ENCODE measurements at regions not wholly inside any gene's neighbourhood (a gene's known extent, or its start where the extent isn't known, plus 50 kb on each side); places are given as distances from the start of the nearest gene placed in this dataset.

GRCh38 chr1:219326843-219327242 is 153.2 kb downstream of the LYPLAL1 start:
- H4K20me1 ChIP-seq (ENCODE audit: control insufficient read depth, extremely low read depth, insufficient read depth, low read length) = no peaks in the 10 kb centered on the region
- DNase-seq (ENCODE audit: low read depth in 2 of 2) = no peak
- TF ChIP-seq CTCF (conservative IDR thresholded peaks at IDR 0.05 in 1 of 2, IDR thresholded peaks at IDR 0.05 in 1 of 2; ENCODE audit: low read depth in 1 of 2, low read length in 2 of 2) (no peak), EZH2 (IDR thresholded peaks at IDR 0.05; ENCODE audit: low read length, missing control alignments) (no peak)
- H3K9me3 ChIP-seq (ENCODE audit: control insufficient read depth, insufficient read depth, low read depth, low read length) = no peaks in the 10 kb centered on the region
- H3K27me3 ChIP-seq (ENCODE audit: control insufficient read depth, insufficient read depth, low read length) = no peaks in the 10 kb centered on the region
- no peak overlapping the region for H3K27ac ChIP-seq (ENCODE audit: insufficient read depth, low read length)
- no peak overlapping the region for H3K9ac ChIP-seq (ENCODE audit: insufficient read depth, low read length)
- no peaks in the 10 kb centered on the region for H3K36me3 ChIP-seq (ENCODE audit: control insufficient read depth, insufficient read depth, low read length)
- H3K4me3 ChIP-seq (replicated peaks in 1 of 4; ENCODE audit: control extremely low read depth in 1 of 4, insufficient read depth in 1 of 4, low read depth in 3 of 4, low read length in 4 of 4) = no peak overlapping the region
- no peaks in the 10 kb centered on the region for H3K79me2 ChIP-seq (ENCODE audit: control insufficient read depth, insufficient read depth, low read length)
- no peak overlapping the region for H2AFZ ChIP-seq (ENCODE audit: low read length)
- peaks cover 17% of the 10 kb centered on the region for H3K4me1 ChIP-seq (ENCODE audit: control insufficient read depth, extremely low read depth, insufficient read depth, low read length)
- no peak overlapping the region for H3K4me2 ChIP-seq (ENCODE audit: extremely low read depth, insufficient read depth, low read length)

GRCh38 chr1:219325368-219325742 is 151.7 kb downstream of the LYPLAL1 start:
- H3K4me3 ChIP-seq (replicated peaks in 1 of 4; ENCODE audit: control extremely low read depth in 1 of 4, insufficient read depth in 1 of 4, low read depth in 3 of 4, low read length in 4 of 4) = no peak overlapping the region
- peaks cover 17% of the 10 kb centered on the region for H3K4me1 ChIP-seq (ENCODE audit: control insufficient read depth, extremely low read depth, insufficient read depth, low read length)
- TF ChIP-seq CTCF (conservative IDR thresholded peaks at IDR 0.05 in 1 of 2, IDR thresholded peaks at IDR 0.05 in 1 of 2; ENCODE audit: low read depth in 1 of 2, low read length in 2 of 2) = no peak
- H3K27ac ChIP-seq (ENCODE audit: insufficient read depth, low read length) = peak overlapping the region; percentile 45
- no peaks in the 10 kb centered on the region for H4K20me1 ChIP-seq (ENCODE audit: control insufficient read depth, extremely low read depth, insufficient read depth, low read length)
- no peak for DNase-seq (ENCODE audit: low read depth in 2 of 2)
- H3K4me2 ChIP-seq (ENCODE audit: extremely low read depth, insufficient read depth, low read length) = peak overlapping the region; percentile 64
- H3K36me3 ChIP-seq (ENCODE audit: control insufficient read depth, insufficient read depth, low read length) = no peaks in the 10 kb centered on the region
- no peak overlapping the region for H3K9ac ChIP-seq (ENCODE audit: insufficient read depth, low read length)
- H3K9me3 ChIP-seq (ENCODE audit: control insufficient read depth, insufficient read depth, low read depth, low read length) = no peaks in the 10 kb centered on the region
- no peaks in the 10 kb centered on the region for H3K27me3 ChIP-seq (ENCODE audit: control insufficient read depth, insufficient read depth, low read length)
- H3K79me2 ChIP-seq (ENCODE audit: control insufficient read depth, insufficient read depth, low read length) = no peaks in the 10 kb centered on the region
- no peak overlapping the region for H2AFZ ChIP-seq (ENCODE audit: low read length)

GRCh38 chr1:219324629-219325367 is 151.1 kb downstream of the LYPLAL1 start:
- Histone ChIP-seq H3K79me2 (ENCODE audit: control insufficient read depth, insufficient read depth, low read length) (no peaks in the 10 kb centered on the region), H3K9me3 (ENCODE audit: control insufficient read depth, insufficient read depth, low read depth, low read length) (no peaks in the 10 kb centered on the region), H3K4me1 (ENCODE audit: control insufficient read depth, extremely low read depth, insufficient read depth, low read length) (peaks cover 17% of the 10 kb centered on the region), H2AFZ (ENCODE audit: low read length) (no peak overlapping the region), H3K36me3 (ENCODE audit: control insufficient read depth, insufficient read depth, low read length) (no peaks in the 10 kb centered on the region), H4K20me1 (ENCODE audit: control insufficient read depth, extremely low read depth, insufficient read depth, low read length) (no peaks in the 10 kb centered on the region), H3K27me3 (ENCODE audit: control insufficient read depth, insufficient read depth, low read length) (no peaks in the 10 kb centered on the region), H3K27ac (ENCODE audit: insufficient read depth, low read length) (peak overlapping the region; percentile 58), H3K9ac (ENCODE audit: insufficient read depth, low read length) (no peak overlapping the region), H3K4me2 (ENCODE audit: extremely low read depth, insufficient read depth, low read length) (peak overlapping the region; percentile 64), H3K4me3 (replicated peaks in 1 of 4; ENCODE audit: control extremely low read depth in 1 of 4, insufficient read depth in 1 of 4, low read depth in 3 of 4, low read length in 4 of 4) (no peak overlapping the region)
- peak; percentile 94 to 99 for DNase-seq (ENCODE audit: low read depth in 2 of 2)
- TF ChIP-seq EZH2 (IDR thresholded peaks at IDR 0.05; ENCODE audit: low read length, missing control alignments) = no peak
- TF ChIP-seq CTCF (conservative IDR thresholded peaks at IDR 0.05 in 1 of 2, IDR thresholded peaks at IDR 0.05 in 1 of 2; ENCODE audit: low read depth in 1 of 2, low read length in 2 of 2) = no peak
